HG02610 (cell line): ENCODE measurements at regions not wholly inside any gene's neighbourhood (a gene's known extent, or its start where the extent isn't known, plus 50 kb on each side); places are given as distances from the start of the nearest gene placed in this dataset.

Source experiments
- ATAC-seq: cut with Tn5 transposase; IDR thresholded peaks from one replicate; pipeline ENCODE4 v1.9.1; 2021; ENCODE audit warnings: mild to moderate bottlenecking, moderate library complexity; ENCODE audit not compliant: unreplicated experiment

DNA sequence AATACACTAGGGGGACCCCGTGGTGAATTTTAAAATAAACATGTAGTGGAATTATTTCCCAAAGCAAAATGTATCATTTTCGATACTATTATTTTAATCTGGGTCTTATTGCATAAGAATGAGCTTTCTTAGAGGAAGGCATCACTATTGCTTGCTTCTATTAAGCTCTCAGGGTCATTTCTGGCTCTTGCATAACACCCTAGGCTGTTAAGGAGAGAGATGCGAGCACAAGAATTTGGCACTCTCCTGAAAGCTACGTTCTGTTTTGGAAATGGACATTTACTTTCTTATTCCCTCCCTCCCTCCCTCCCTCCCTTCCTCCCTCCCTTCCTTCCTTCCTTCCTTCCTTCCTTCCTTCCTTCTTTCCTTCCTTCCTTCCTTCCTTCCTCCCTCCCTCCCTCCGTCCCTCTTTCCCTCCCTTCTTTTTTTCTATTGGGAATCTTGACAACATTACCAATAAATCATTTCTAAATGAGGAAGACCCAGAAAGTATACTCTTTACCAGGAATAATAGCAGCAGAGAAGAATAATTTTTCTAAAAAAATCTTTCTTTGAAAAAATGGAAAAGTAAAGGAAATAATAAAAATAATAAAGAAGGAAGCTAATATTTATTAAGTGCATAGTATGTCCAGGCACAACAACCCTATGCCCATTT lies 83.6 kb upstream of the BDNF start:
- no peak for ATAC-seq

DNA sequence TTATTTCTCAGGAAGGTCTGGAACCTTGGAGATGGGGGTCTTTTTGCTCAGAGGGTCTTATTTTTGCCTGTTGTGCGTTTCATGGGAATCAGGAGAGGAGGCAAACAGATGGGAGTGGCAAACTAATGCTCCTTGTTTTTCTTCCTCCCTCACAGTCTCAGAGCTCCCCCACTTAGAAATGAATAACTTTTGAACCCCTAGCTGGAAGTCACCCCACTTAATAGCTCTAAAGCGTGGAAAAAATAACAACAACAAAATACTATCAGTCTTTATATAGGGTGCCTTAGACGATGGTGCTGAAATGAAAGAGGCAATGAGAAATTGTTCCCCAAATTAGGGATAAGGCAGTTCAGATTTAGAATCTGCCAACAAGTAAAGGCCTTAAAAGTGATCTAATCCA lies 76.8 kb upstream of the BDNF start:
- ATAC-seq: no peak

DNA sequence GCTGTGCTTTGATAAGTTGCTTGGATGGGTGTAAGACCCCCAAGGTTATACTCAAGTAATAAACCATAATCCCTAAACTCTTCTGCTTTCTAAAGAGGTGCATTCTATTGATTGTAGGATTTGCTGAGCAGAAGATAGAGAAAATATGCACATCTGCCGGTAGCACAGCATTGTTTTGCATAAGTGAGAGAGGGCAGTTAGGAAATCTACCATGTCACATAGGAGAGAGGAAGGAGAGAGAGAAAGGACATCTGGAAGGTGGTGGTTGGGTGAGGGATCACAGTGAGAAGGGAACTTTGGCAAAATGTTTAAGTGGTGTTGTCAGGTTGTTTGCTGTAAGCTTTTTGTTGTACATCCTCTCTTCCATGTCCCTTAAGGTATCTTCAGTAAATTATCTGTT lies 73.6 kb upstream of the BDNF start:
- no peak for ATAC-seq

DNA sequence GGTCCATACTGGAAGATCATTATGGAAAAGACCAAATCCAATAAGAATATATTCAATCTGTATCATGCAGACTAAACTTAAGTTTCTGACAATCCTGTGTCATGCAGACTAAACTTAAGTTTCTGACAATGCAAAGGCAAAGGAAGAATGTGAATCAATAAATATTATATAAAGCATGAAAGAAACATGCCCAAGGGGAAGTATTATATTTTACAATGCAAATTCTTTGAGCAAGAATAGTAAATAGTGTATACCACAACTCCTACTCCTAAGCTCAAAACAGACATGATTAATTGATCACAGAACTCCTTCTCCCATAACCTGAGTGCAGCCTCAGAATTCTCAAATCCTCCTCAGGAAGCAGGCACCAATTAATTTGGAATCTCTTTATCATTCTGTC lies 71.3 kb upstream of the BDNF start:
- no peak for ATAC-seq

DNA sequence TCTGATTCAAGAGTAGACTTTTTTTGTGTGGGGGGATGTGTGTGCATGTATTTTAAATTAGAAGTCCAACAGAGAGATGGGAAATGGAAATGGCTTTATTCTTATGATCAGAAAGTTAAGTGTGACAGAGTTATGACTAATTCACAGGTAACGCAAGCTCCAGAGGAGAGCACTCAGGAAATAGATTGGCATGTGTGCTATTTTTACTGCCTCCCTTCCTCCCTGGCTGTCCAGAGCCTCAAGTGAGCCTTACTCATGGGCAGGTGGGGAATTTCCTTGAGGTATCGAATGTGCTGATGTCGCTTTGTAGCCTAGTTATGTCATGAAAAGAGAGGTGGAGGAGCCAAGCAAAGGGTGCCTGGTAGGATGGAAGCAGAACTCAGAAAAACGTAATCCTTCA lies 70.3 kb upstream of the BDNF start:
- ATAC-seq: no peak

DNA sequence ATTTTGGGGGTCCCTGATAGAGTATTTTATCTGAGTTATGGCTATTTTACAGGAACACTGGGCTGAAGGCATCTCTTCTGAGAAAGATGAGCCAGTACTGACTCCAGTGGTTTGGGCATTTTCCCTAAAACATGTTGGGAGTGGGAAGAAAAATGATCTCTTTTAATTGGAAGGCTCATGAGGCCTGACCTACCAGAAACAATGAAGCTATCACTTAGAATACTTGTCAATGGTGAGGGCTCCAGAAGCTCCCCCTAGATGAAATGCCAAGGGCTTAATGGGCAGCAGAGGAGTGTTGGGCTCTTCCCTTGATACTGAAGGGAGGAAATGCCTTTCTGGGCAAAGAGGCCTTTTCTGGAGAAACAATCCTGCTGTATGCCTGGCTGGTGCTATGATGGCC lies 63.5 kb upstream of the BDNF start:
- no peak for ATAC-seq

DNA sequence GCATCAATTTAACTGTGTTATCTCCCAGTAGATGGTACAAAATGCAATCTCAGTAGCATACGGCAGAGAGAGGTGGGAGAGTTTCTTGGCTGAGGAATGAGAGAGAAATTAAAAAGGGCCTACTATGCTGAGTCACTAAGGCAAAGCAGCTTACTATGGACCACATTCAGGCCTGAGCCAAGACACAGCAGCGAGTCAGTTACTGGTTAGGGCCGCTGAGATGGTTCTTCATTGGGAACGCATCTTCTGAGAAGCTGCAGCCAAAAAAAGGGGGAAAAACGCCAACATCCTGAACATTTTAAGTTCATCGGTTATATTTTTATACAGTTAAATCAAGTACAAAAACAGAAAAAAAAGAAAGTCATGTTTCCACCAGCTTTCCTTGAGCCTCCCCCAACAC lies 61.1 kb upstream of the BDNF start:
- no peak for ATAC-seq

DNA sequence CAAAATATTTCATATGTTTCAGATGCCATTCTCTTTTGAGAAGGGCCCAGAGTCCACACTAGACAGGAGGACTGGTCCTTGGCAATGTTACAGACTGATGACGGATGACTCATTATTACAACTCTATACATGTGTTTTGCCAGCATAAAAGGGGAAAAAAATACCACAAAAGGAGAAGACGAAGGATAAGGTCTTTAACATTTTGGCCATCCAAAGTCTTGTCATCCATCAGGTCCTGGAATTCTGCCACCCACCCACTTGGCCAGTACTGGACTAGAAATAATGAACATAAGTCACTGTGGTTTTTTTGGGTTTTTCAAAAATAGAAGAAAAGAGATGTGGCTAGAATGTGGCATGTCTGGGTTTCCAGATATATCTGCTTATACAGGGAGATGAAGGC lies 57.7 kb upstream of the BDNF start:
- no peak for ATAC-seq

DNA sequence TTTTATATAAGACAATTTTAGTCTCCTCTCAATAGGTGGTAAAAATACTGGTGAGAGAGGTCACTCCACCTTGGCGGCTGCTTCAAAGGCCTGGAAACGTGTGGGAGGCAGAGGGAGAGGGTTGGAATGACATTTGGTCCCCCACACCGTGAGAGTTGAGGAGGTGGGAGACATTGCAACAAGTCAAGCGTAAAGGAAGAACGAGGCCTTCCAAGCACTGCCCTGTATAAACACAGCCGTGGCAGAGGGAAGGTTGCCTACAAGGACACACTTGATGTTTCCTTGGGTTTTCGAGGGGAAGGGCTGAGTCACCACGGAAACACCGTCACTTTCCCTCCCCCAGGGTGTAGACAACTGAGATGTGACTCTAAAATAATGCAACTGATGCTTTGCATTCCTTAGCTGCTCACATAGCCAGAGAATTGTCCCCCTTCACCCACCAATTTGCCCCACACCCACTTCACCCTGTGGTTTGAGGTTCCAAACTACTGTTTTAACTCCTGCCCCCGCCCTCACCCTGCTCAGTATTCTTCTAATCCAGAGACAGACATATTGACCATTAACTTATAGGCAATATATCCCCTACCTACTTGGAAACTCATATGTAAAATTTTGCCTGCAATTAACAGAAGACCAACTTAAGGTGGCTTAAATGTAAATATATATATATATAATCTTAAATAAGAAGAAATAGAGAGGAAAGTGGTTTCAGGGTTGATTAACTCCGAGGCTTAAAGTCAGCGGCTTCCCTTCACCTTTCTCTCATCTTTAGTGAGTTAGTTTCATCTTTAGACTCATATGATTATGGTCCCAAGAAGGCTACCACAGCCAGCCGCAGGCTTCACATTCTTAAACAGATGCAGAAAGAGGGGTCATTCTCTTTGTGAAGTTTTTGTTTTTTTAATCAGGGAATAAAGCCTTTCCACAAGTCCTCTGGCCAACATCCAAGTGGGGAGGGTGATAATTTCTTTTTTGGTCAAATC lies 54.1 kb upstream of the BDNF start:
- ATAC-seq: no peak
